Ectodermal cell (in vitro differentiated cells): ENCODE measurements at regions not wholly inside any gene's neighbourhood (a gene's known extent, or its start where the extent isn't known, plus 50 kb on each side); places are given as distances from the start of the nearest gene placed in this dataset.

Source experiments
- H3K27ac ChIP-seq: 2 replicates; pipeline ENCODE4 v1.7.0; 2013; ENCODE audit warnings: mild to moderate bottlenecking, low read depth, low read length; ENCODE audit not compliant: insufficient read depth, poor library complexity, severe bottlenecking
- H3K27me3 ChIP-seq: 2 replicates; pipeline ENCODE4 v1.7.0; 2013; ENCODE audit warnings: mild to moderate bottlenecking, low read length; ENCODE audit not compliant: insufficient read depth, control insufficient read depth, poor library complexity, severe bottlenecking
- H3K36me3 ChIP-seq: one replicate; pipeline ENCODE4 v1.7.0; 2013; ENCODE audit warnings: low read length; ENCODE audit not compliant: control insufficient read depth, insufficient read depth
- H3K4me1 ChIP-seq: one replicate; pipeline ENCODE4 v1.7.0; 2013; ENCODE audit warnings: low read length; ENCODE audit not compliant: control insufficient read depth, insufficient read depth
- H3K4me3 ChIP-seq: 2 replicates; pipeline ENCODE4 v1.7.0; 2013; ENCODE audit warnings: low read depth, low read length, control low read depth; ENCODE audit not compliant: insufficient read depth
- H3K9me3 ChIP-seq: 2 replicates; pipeline ENCODE4 v1.7.0; 2013; ENCODE audit warnings: mild to moderate bottlenecking, low read length, moderate library complexity; ENCODE audit not compliant: control insufficient read depth
- WGBS, 2 experiments: methylation state at CpG; one replicate each; pipeline ENCODE4 v1.1.7; 2013; ENCODE audit warnings: missing lambda C conversion rate in 2 of 2; 5-methylcytosine and 5-hydroxymethylcytosine counted together

- Histone ChIP-seq H3K9me3 (no peaks in the 10 kb centered on the region), H3K36me3 (no peaks in the 10 kb centered on the region), H3K27me3 (no peaks in the 10 kb centered on the region), H3K4me3 (no peak overlapping the region), H3K27ac (no peak overlapping the region), H3K4me1 (no peaks in the 10 kb centered on the region)
- WGBS, 2 experiments, result 58 to 59% methylated on average over 7 of the region's 8 CpGs
Measured at GRCh38 chr11:29343465-29344333, 673.1 kb downstream of the KCNA4 start.

- Histone ChIP-seq H3K36me3 (no peaks in the 10 kb centered on the region), H3K27me3 (no peaks in the 10 kb centered on the region), H3K9me3 (no peaks in the 10 kb centered on the region), H3K27ac (no peak overlapping the region), H3K4me1 (no peaks in the 10 kb centered on the region), H3K4me3 (no peak overlapping the region)
- WGBS, 2 experiments, result 90 to 91% methylated on average over 8 of the region's 8 CpGs
Measured at GRCh38 chr11:29336727-29337575, 679.9 kb downstream of the KCNA4 start.

DNA sequence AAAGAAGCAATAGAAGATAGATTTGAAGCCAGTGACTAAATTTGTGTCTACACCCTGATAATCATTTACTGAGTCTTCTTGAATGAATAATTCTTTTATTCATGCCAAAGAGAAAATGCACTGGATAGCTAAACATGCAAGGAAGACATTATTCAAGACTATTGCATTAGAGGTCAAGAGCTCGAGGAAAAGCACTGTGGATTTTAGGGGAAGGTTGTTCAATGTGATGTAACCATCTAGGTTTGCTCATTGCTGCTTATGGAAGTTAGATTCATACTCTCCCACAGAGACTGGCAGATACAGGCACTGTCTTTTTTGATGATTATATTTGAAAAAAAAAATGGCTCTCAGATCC is 682.1 kb downstream of the KCNA4 start:
- WGBS, 2 experiments, result 83 to 84% methylated on average over 1 of the region's 1 CpG
- no peak overlapping the region for H3K27ac ChIP-seq
- no peak overlapping the region for H3K4me3 ChIP-seq
- H3K9me3 ChIP-seq, result no peaks in the 10 kb centered on the region
- H3K27me3 ChIP-seq, result no peaks in the 10 kb centered on the region
- H3K36me3 ChIP-seq, result no peaks in the 10 kb centered on the region
- H3K4me1 ChIP-seq, result no peaks in the 10 kb centered on the region

DNA sequence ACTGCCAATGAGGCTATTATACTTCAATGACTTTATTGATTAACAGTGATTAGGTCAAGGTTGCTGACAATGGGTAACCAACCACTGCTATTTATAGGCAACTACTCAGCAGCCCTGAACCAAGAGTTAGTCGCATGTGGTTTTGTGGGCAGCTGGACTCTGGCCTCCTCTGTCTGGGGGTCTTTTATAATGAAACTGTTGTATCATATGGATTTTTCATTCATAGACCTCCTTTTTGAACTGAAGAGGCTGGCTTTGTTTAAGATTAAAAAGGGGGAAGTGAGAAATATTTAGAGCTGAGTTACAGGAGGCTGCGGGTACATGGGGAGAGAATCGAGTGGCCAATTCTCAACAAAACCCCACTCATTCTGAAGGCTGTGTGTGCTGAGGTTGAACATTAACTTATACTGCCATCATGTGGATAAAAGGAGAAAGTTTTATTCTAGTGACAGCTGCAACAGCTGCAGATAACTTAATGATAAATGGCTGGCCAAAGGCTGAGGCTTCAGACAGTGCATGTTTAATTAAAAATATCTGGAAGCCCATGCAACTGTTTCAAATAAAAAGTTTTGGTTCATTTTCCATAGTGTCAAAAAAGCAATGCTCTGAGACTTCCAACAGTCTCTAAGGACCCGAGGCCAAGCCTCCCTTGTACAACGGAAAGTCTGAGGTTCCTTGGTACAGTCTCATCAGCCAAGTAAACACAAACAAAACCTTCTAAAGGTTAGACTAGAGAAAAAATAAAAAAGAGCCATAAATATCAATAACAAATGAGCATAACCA is 682.6 kb downstream of the KCNA4 start:
- WGBS, 2 experiments, result 74 to 85% methylated on average over 5 of the region's 5 CpGs
- no peaks in the 10 kb centered on the region for H3K9me3 ChIP-seq

GRCh38 chr11:29331451-29332010 is 685.3 kb downstream of the KCNA4 start:
- WGBS, 2 experiments, result 71 to 86% methylated on average over 1 of the region's 3 CpGs
- Histone ChIP-seq H3K27me3 (no peaks in the 10 kb centered on the region), H3K4me3 (no peak overlapping the region), H3K4me1 (no peaks in the 10 kb centered on the region), H3K27ac (no peak overlapping the region), H3K9me3 (no peaks in the 10 kb centered on the region), H3K36me3 (no peaks in the 10 kb centered on the region)

More for the DNA sequence above, 682.6 kb downstream of the KCNA4 start:
- Histone ChIP-seq H3K4me1 (no peaks in the 10 kb centered on the region), H3K27me3 (no peaks in the 10 kb centered on the region), H3K27ac (no peak overlapping the region), H3K4me3 (no peak overlapping the region), H3K36me3 (no peaks in the 10 kb centered on the region)

GRCh38 chr11:29328961-29329441 is 687.8 kb downstream of the KCNA4 start:
- WGBS, 2 experiments, result 66 to 67% methylated on average over 4 of the region's 4 CpGs
- H3K4me3 ChIP-seq, result no peak overlapping the region
- H3K27me3 ChIP-seq, result no peaks in the 10 kb centered on the region
- H3K36me3 ChIP-seq, result no peaks in the 10 kb centered on the region
- H3K9me3 ChIP-seq, result no peaks in the 10 kb centered on the region
- H3K4me1 ChIP-seq, result no peaks in the 10 kb centered on the region
- no peak overlapping the region for H3K27ac ChIP-seq

DNA sequence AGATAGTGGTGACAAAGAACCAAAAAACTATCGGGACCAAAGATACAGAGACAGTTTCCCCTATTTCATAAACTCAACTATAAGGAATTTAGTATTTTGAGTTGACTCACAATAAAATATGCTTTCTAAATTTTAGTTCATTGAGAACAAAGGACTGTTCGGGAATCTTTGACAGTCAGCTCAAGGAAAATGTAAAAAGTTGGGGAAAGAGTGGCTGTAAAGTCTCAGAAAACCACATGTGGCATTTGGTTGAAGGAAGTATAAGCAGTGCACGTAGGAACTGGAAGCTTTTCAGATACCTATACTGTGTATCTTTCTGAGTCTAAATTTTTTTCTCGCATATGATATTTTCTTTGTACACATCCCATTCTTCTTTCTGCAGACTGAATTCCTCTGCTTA is 688.9 kb downstream of the KCNA4 start:
- Histone ChIP-seq H3K27ac (no peak overlapping the region), H3K27me3 (no peaks in the 10 kb centered on the region), H3K36me3 (no peaks in the 10 kb centered on the region), H3K9me3 (no peaks in the 10 kb centered on the region), H3K4me3 (no peak overlapping the region), H3K4me1 (no peaks in the 10 kb centered on the region)
- 85 to 91% methylated on average over 3 of the region's 4 CpGs for WGBS, 2 experiments

- H3K4me1 ChIP-seq, result no peaks in the 10 kb centered on the region
- WGBS, 2 experiments, result 98 to 100% methylated on average over 2 to 3 of the region's 3 CpGs
- H3K36me3 ChIP-seq, result no peaks in the 10 kb centered on the region
- H3K9me3 ChIP-seq, result no peaks in the 10 kb centered on the region
- H3K27ac ChIP-seq, result no peak overlapping the region
- no peak overlapping the region for H3K4me3 ChIP-seq
- H3K27me3 ChIP-seq, result no peaks in the 10 kb centered on the region
Measured at GRCh38 chr11:29326757-29327156, 690.1 kb downstream of the KCNA4 start.

DNA sequence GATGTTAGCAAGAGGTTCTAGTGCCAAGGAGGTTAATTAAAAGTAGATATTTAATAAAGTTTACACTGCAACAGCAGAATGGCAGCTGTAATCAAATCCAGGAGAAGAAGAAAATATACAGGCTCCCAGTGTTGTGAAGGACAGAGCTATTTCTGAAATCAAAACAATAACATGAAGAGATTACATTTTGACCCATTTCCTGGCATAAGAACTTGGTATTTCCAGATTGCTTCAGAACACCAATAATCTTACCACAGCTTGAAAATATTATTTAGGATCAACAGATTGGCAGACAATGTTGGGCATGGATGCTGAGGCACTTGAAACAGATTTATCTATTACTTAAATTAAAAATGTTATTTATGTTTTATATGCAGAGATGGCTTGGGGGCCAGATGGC is 692.5 kb downstream of the KCNA4 start:
- Histone ChIP-seq H3K27ac (no peak overlapping the region), H3K4me3 (no peak overlapping the region), H3K4me1 (no peaks in the 10 kb centered on the region), H3K9me3 (no peaks in the 10 kb centered on the region), H3K27me3 (no peaks in the 10 kb centered on the region), H3K36me3 (no peaks in the 10 kb centered on the region)
